ENCODE measurements at regions not wholly inside any gene's neighbourhood (a gene's known extent, or its start where the extent isn't known, plus 50 kb on each side); places are given as distances from the start of the nearest gene placed in this dataset.
"Not testable (repeated sequence)": the region's sequence is repeated elsewhere in the genome, so short reads cannot be mapped to it uniquely, and the experiment has no call there.

GRCh38 chr15:99485153-99485961 is 80.4 kb upstream of the MEF2A start:
- no peak for DNase-seq (ENCODE audit: low spot score)

GRCh38 chr15:99485992-99486370 is 79.8 kb upstream of the MEF2A start:
- no peak for DNase-seq (ENCODE audit: low spot score)

- DNase-seq (ENCODE audit: low spot score), result peak; percentile 55
Observed at GRCh38 chr15:99486371-99487336, 79.1 kb upstream of the MEF2A start.

- no peak for DNase-seq (ENCODE audit: low spot score)
Observed at GRCh38 chr15:99487337-99487730, 78.5 kb upstream of the MEF2A start.

GRCh38 chr15:99492275-99492674 is 73.5 kb upstream of the MEF2A start:
- no peak for DNase-seq (ENCODE audit: low spot score)

GRCh38 chr15:99492716-99493115 is 73.1 kb upstream of the MEF2A start:
- DNase-seq (ENCODE audit: low spot score), result no peak

GRCh38 chr15:99493461-99493860 is 72.3 kb upstream of the MEF2A start:
- DNase-seq (ENCODE audit: low spot score), result no peak

- not testable (repeated sequence) for DNase-seq (ENCODE audit: low spot score)
Observed at GRCh38 chr15:99494536-99495233, 71.1 kb upstream of the MEF2A start.

- DNase-seq (ENCODE audit: low spot score), result no peak
Observed at GRCh38 chr15:99495430-99496301, 70.1 kb upstream of the MEF2A start.

GRCh38 chr15:99496302-99496629 is 69.5 kb upstream of the MEF2A start:
- no peak for DNase-seq (ENCODE audit: low spot score)

GRCh38 chr15:99502182-99502581 is 63.6 kb upstream of the MEF2A start:
- DNase-seq (ENCODE audit: low spot score), result no peak

- DNase-seq (ENCODE audit: low spot score), result no peak
Observed at GRCh38 chr15:99502661-99503060, 63.1 kb upstream of the MEF2A start.

GRCh38 chr15:99503411-99503810 is 62.4 kb upstream of the MEF2A start:
- no peak for DNase-seq (ENCODE audit: low spot score)

- no peak for DNase-seq (ENCODE audit: low spot score)
Observed at GRCh38 chr15:99504071-99504822, 61.5 kb upstream of the MEF2A start.

GRCh38 chr15:99504823-99505551 is 60.8 kb upstream of the MEF2A start:
- peak; percentile 15 for DNase-seq (ENCODE audit: low spot score)

GRCh38 chr15:99506399-99506798 is 59.4 kb upstream of the MEF2A start:
- DNase-seq (ENCODE audit: low spot score), result no peak

GRCh38 chr15:99507016-99507503 is 58.7 kb upstream of the MEF2A start:
- DNase-seq (ENCODE audit: low spot score), result no peak

- peak; percentile 40 for DNase-seq (ENCODE audit: low spot score)
Observed at GRCh38 chr15:99507504-99508310, 58.1 kb upstream of the MEF2A start.

- peak; percentile 63 for DNase-seq (ENCODE audit: low spot score)
Observed at GRCh38 chr15:99508311-99508645, 57.5 kb upstream of the MEF2A start.
